PC-3 (cell line): ENCODE measurements at regions not wholly inside any gene's neighbourhood (a gene's known extent, or its start where the extent isn't known, plus 50 kb on each side); places are given as distances from the start of the nearest gene placed in this dataset.

Source experiments
- ATAC-seq: fragments of 200-7000 bp; cut with Tn5 transposase; 2 replicates; pipeline ENCODE4 v1.9.1; 2020; ENCODE audit warnings: mild to moderate bottlenecking, moderate library complexity
- BruUV-seq: library from RNA; stranded (reverse); fragments of 400-500 nt; replicated peaks from 2 replicates; lab custom pipeline; 2021; lab: Mats Ljungman, UMichigan
- CTCF ChIA-PET: fragments of 300-600 bp; sonication (Branson Sonifier 250); formaldehyde crosslinking; loops from one replicate; lab custom pipeline; 2022; ENCODE audit warnings: antibody characterized with exemption; lab: Charles Lee
- POLR2A ChIA-PET: fragments of 300-600 bp; sonication (Branson Sonifier 250); formaldehyde crosslinking; loops from one replicate; lab custom pipeline; 2022; ENCODE audit warnings: antibody characterized with exemption; ENCODE audit not compliant: unreplicated experiment; lab: Charles Lee
- DNase-seq: peaks from one replicate; pipeline ENCODE4 v3.0.0-alpha.2; 2015
- H2AFZ ChIP-seq: fragments of 300-600 bp; sonication (generic); 2 replicates; pipeline ENCODE4 v1.6.0; 2016; ENCODE audit warnings: antibody characterized with exemption, low read length
- H3F3A ChIP-seq: fragments of 300-600 bp; sonication (generic); one replicate; pipeline ENCODE4 v1.6.0; 2017; ENCODE audit warnings: antibody characterized with exemption, low read length, control low read depth, mild to moderate bottlenecking; ENCODE audit not compliant: unreplicated experiment
- H3K27ac ChIP-seq: fragments of 300-600 bp; sonication (generic); 2 replicates; pipeline ENCODE4 v1.5.1; 2016; ENCODE audit warnings: mild to moderate bottlenecking, low read length
- H3K27me3 ChIP-seq: fragments of 300-600 bp; sonication (generic); 2 replicates; pipeline ENCODE4 v1.6.1; 2016; ENCODE audit warnings: low read length, mixed read lengths
- H3K36me3 ChIP-seq: fragments of 300-600 bp; sonication (generic); 2 replicates; pipeline ENCODE4 v1.6.1; 2016; ENCODE audit warnings: low read depth, mixed run types, low read length, mixed read lengths
- H3K4me1 ChIP-seq: fragments of 300-600 bp; sonication (generic); 2 replicates; pipeline ENCODE4 v1.5.1; 2016; ENCODE audit warnings: low read length; ENCODE audit not compliant: insufficient read depth
- H3K4me2 ChIP-seq: fragments of 300-600 bp; sonication (generic); 2 replicates; pipeline ENCODE4 v1.6.0; 2016; ENCODE audit warnings: low read length
- H3K4me3 ChIP-seq: fragments of 300-600 bp; sonication (generic); 2 replicates; pipeline ENCODE4 v1.5.1; 2016; ENCODE audit warnings: mild to moderate bottlenecking, low read length, mixed read lengths
- H3K79me2 ChIP-seq: fragments of 300-600 bp; sonication (generic); 2 replicates; pipeline ENCODE4 v1.6.1; 2017; ENCODE audit warnings: low read length, mixed read lengths
- H3K9ac ChIP-seq: fragments of 300-600 bp; sonication (generic); 2 replicates; pipeline ENCODE4 v1.6.0; 2016; ENCODE audit warnings: mild to moderate bottlenecking, low read length
- H3K9me2 ChIP-seq: fragments of 300-600 bp; sonication (generic); replicated peaks from 2 replicates; pipeline ENCODE4 v1.6.1; 2016; ENCODE audit warnings: mixed run types, low read length, mixed read lengths
- H3K9me3 ChIP-seq: fragments of 300-600 bp; sonication (generic); 2 replicates; pipeline ENCODE4 v1.6.1; 2016; ENCODE audit warnings: low read length, mixed read lengths
- H4K20me1 ChIP-seq: fragments of 300-600 bp; sonication (generic); 2 replicates; pipeline ENCODE4 v1.6.1; 2016; ENCODE audit warnings: low read length, mixed read lengths
- CTCF ChIP-seq: fragments of 300-600 bp; sonication (generic); conservative IDR thresholded peaks from 2 replicates; pipeline ENCODE4 v1.5.1; 2017; ENCODE audit warnings: antibody characterized with exemption, low read depth, mild to moderate bottlenecking, low read length
- EZH2 ChIP-seq: fragments of 300-600 bp; sonication (generic); IDR thresholded peaks from one replicate; pipeline ENCODE4 v1.6.1; 2017; ENCODE audit warnings: antibody characterized with exemption, mild to moderate bottlenecking, low read length; ENCODE audit not compliant: unreplicated experiment
- EZH2phosphoT487 ChIP-seq: fragments of 300-600 bp; sonication (generic); IDR thresholded peaks from 2 replicates; pipeline ENCODE4 v1.6.1; 2018; ENCODE audit warnings: mild to moderate bottlenecking, antibody characterized with exemption, low read length, borderline replicate concordance
- intact Hi-C: fragments of 100-400 bp; cut with micrococcal nuclease; formaldehyde crosslinking; loops from 2 replicates; pipeline ENCODE4 v1.9.0; 2023

GRCh38 chr2:7803515-7803914 is 878.3 kb upstream of the ID2 start:
- ATAC-seq (no peak), DNase-seq (no peak)
- no peaks in the 10 kb centered on the region for H4K20me1 ChIP-seq
- CTCF ChIA-PET, result no interaction called here
- no peaks in the 10 kb centered on the region for H3K9me3 ChIP-seq
- no peak overlapping the region for H3K27ac ChIP-seq
- H3F3A ChIP-seq, result no peaks in the 10 kb centered on the region
- TF ChIP-seq EZH2 (no peak), CTCF (no peak), EZH2phosphoT487 (no peak)
- H3K4me1 ChIP-seq, result no peaks in the 10 kb centered on the region
- H3K9ac ChIP-seq, result no peak overlapping the region
- H3K4me3 ChIP-seq, result no peak overlapping the region
- 0 out of 2 replicates have a peak, but pooled peaks cover 2% of the 10 kb centered on the region for H3K36me3 ChIP-seq
- no peaks in the 10 kb centered on the region for H3K9me2 ChIP-seq
- H3K27me3 ChIP-seq, result no peaks in the 10 kb centered on the region
- POLR2A ChIA-PET, result no interaction called here
- H3K79me2 ChIP-seq, result no peaks in the 10 kb centered on the region
- H3K4me2 ChIP-seq, result no peak overlapping the region
- no TSS peak for BruUV-seq
- intact Hi-C loops, result no loop called here
- no peak overlapping the region for H2AFZ ChIP-seq

- no peak for ATAC-seq
- Histone ChIP-seq H3K4me3 (no peak overlapping the region), H3K4me2 (no peak overlapping the region), H3K4me1 (peaks cover 35% of the 10 kb centered on the region), H3K36me3 (no peaks in the 10 kb centered on the region), H3K9me3 (no peaks in the 10 kb centered on the region), H3K27me3 (no peaks in the 10 kb centered on the region), H3F3A (peaks cover 18% of the 10 kb centered on the region), H3K9ac (no peak overlapping the region), H2AFZ (no peak overlapping the region), H4K20me1 (no peaks in the 10 kb centered on the region), H3K9me2 (no peaks in the 10 kb centered on the region), H3K79me2 (no peaks in the 10 kb centered on the region), H3K27ac (no peak overlapping the region)
- BruUV-seq, result no TSS peak
- intact Hi-C loops, result loop anchor here (5.0 to 10.0 kb wide), 3 partner anchors 62 to 873 kb away; partner anchors contain the start of gene ID2
- DNase-seq, result no peak
- POLR2A ChIA-PET, result no interaction called here
- CTCF ChIA-PET, result interaction anchor here (0.5 kb wide), 1 partner anchor 28 kb away, joined by 3 read pairs; no protein-coding TSS in a partner anchor
- TF ChIP-seq EZH2phosphoT487 (no peak), CTCF (peak; percentile 27; the same call in 1 of the 2 replicates), EZH2 (no peak)
These were observed 872.2 kb upstream of the ID2 start for GRCh38 chr2:7809640-7810039.

GRCh38 chr2:7811073-7811472 is 870.8 kb upstream of the ID2 start:
- H3K4me2 ChIP-seq, result peak overlapping the region; percentile 63
- H3K4me1 ChIP-seq, result peaks cover 35% of the 10 kb centered on the region
- peak overlapping the region; percentile 29 for H3K9ac ChIP-seq
- H4K20me1 ChIP-seq, result no peaks in the 10 kb centered on the region
- ChIA-PET CTCF (no interaction called here), POLR2A (interaction anchor here (0.7 kb wide), 1 partner anchor 808 kb away, joined by 3 read pairs; no protein-coding TSS in a partner anchor)
- peak; percentile 18 for DNase-seq
- peaks cover 18% of the 10 kb centered on the region for H3F3A ChIP-seq
- peak overlapping the region; percentile 8; the same call in 1 of the 2 replicates for H2AFZ ChIP-seq
- H3K9me3 ChIP-seq, result no peaks in the 10 kb centered on the region
- intact Hi-C loops, result loop anchor here (5.0 to 10.0 kb wide), 3 partner anchors 64 to 871 kb away; partner anchors contain the start of gene ID2
- H3K36me3 ChIP-seq, result no peaks in the 10 kb centered on the region
- no TSS peak for BruUV-seq
- H3K79me2 ChIP-seq, result no peaks in the 10 kb centered on the region
- H3K4me3 ChIP-seq, result no peak overlapping the region
- H3K27ac ChIP-seq, result peak overlapping the region; percentile 94
- no peaks in the 10 kb centered on the region for H3K9me2 ChIP-seq
- no peaks in the 10 kb centered on the region for H3K27me3 ChIP-seq
- no peak for ATAC-seq
- no peak for TF ChIP-seq CTCF
- TF ChIP-seq EZH2phosphoT487, result no peak
- TF ChIP-seq EZH2, result no peak
